Mucosa of stomach (tissue), 1 donor: ENCODE measurements at regions not wholly inside any gene's neighbourhood (a gene's known extent, or its start where the extent isn't known, plus 50 kb on each side); places are given as distances from the start of the nearest gene placed in this dataset.

Experiments
- H3K27me3 ChIP-seq: one replicate; pipeline ENCODE4 v1.7.0; 2013; ENCODE audit warnings: mild to moderate bottlenecking, low read length; ENCODE audit not compliant: control insufficient read depth, insufficient read depth
- H3K36me3 ChIP-seq: one replicate; pipeline ENCODE4 v1.7.0; 2013; ENCODE audit warnings: low read length; ENCODE audit not compliant: control insufficient read depth, insufficient read depth
- H3K4me1 ChIP-seq: one replicate; pipeline ENCODE4 v1.7.0; 2013; ENCODE audit warnings: mild to moderate bottlenecking, low read length; ENCODE audit not compliant: control insufficient read depth, insufficient read depth
- H3K4me3 ChIP-seq: one replicate; pipeline ENCODE4 v1.7.0; 2013; ENCODE audit warnings: low read length
- H3K9ac ChIP-seq: one replicate; pipeline ENCODE4 v1.7.0; 2013; ENCODE audit warnings: mild to moderate bottlenecking, low read length, moderate library complexity
- H3K9me3 ChIP-seq: one replicate; pipeline ENCODE4 v1.7.0; 2013; ENCODE audit warnings: mild to moderate bottlenecking, low read length, moderate library complexity; ENCODE audit not compliant: control insufficient read depth
- donor health status: Pancreatic carcinoma.

GRCh38 chr19:28963486-28964250 lies 249.3 kb downstream of the UQCRFS1 start:
- no peaks in the 10 kb centered on the region for H3K36me3 ChIP-seq
- no peak overlapping the region for H3K4me3 ChIP-seq
- H3K9ac ChIP-seq, result no peak overlapping the region
- no peaks in the 10 kb centered on the region for H3K9me3 ChIP-seq
- no peaks in the 10 kb centered on the region for H3K27me3 ChIP-seq
- H3K4me1 ChIP-seq, result no peaks in the 10 kb centered on the region

DNA sequence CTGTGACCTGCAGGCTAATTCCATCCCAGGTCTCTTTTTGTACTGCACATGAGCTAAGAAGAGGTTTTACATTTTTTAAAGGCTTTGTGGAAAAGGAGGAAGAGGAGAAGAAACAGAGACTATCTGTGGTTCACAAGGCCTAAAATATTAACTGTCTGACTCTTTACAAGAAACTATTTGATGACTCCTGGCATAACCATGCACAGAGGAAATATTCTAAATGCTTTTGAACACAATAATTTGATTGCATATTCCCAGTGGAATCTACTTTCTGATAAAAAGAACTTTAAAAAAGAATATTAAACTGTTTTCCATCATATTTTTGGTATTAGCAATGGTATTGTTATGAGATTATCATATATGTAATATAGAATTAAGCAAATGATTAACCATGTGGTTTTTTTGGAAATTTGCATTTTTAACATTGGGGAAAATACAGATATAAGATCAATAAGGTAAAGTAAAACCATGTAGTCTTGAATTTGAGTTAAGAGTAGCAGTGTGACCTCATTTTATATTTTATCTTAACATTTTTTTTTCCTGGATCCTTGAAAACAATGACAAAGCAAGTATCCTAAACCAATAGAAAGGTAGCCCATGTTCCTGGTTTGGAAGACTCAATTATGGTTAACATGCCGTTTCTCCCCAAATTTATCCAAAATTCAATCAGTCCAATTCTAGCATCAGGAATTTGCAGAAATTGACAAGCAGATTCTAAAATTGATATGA lies 251.0 kb downstream of the UQCRFS1 start:
- no peaks in the 10 kb centered on the region for H3K9me3 ChIP-seq

GRCh38 chr19:28960986-28961705 lies 251.8 kb downstream of the UQCRFS1 start:
- Histone ChIP-seq H3K4me1 (no peaks in the 10 kb centered on the region), H3K4me3 (no peak overlapping the region), H3K9me3 (no peaks in the 10 kb centered on the region), H3K9ac (no peak overlapping the region), H3K36me3 (no peaks in the 10 kb centered on the region), H3K27me3 (no peaks in the 10 kb centered on the region)

More for the DNA sequence above, 251.0 kb downstream of the UQCRFS1 start:
- H3K36me3 ChIP-seq, result no peaks in the 10 kb centered on the region
- no peaks in the 10 kb centered on the region for H3K27me3 ChIP-seq
- H3K4me3 ChIP-seq, result no peak overlapping the region
- H3K9ac ChIP-seq, result no peak overlapping the region
- no peaks in the 10 kb centered on the region for H3K4me1 ChIP-seq

GRCh38 chr19:28960586-28960985 lies 252.4 kb downstream of the UQCRFS1 start:
- H3K27me3 ChIP-seq, result no peaks in the 10 kb centered on the region
- H3K36me3 ChIP-seq, result no peaks in the 10 kb centered on the region
- no peak overlapping the region for H3K4me3 ChIP-seq
- H3K9ac ChIP-seq, result no peak overlapping the region
- H3K4me1 ChIP-seq, result no peaks in the 10 kb centered on the region
- H3K9me3 ChIP-seq, result no peaks in the 10 kb centered on the region

GRCh38 chr19:28956961-28957360 lies 256.0 kb downstream of the UQCRFS1 start:
- H3K9ac ChIP-seq, result no peak overlapping the region
- H3K4me1 ChIP-seq, result no peaks in the 10 kb centered on the region
- no peaks in the 10 kb centered on the region for H3K36me3 ChIP-seq
- H3K4me3 ChIP-seq, result no peak overlapping the region
- no peaks in the 10 kb centered on the region for H3K9me3 ChIP-seq
- H3K27me3 ChIP-seq, result no peaks in the 10 kb centered on the region

- no peaks in the 10 kb centered on the region for H3K36me3 ChIP-seq
- no peak overlapping the region for H3K9ac ChIP-seq
- no peaks in the 10 kb centered on the region for H3K4me1 ChIP-seq
- H3K4me3 ChIP-seq, result no peak overlapping the region
- no peaks in the 10 kb centered on the region for H3K9me3 ChIP-seq
- H3K27me3 ChIP-seq, result no peaks in the 10 kb centered on the region
Measured at GRCh38 chr19:28956421-28956820, 256.5 kb downstream of the UQCRFS1 start.

DNA sequence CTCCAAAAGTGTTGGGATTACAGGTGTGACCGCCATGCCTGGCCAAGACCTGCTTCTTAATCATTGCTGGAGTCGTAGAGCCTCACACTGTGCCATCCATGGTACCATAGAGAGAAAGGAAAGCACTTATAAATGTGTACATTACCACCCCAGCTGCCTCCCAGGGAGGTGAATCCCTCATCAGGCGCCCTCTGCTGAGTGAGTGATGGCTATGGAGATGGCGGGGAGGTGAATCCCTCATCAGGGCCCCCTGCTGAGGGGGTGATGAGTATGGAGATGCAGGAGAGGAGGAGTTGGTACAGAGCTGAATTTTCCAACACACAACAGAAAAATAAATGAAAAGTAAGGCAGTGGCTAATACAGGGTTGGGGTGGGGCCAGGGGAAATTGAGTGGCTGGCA lies 263.4 kb downstream of the UQCRFS1 start:
- Histone ChIP-seq H3K9me3 (no peaks in the 10 kb centered on the region), H3K4me1 (no peaks in the 10 kb centered on the region), H3K4me3 (no peak overlapping the region), H3K36me3 (no peaks in the 10 kb centered on the region), H3K27me3 (no peaks in the 10 kb centered on the region), H3K9ac (no peak overlapping the region)

DNA sequence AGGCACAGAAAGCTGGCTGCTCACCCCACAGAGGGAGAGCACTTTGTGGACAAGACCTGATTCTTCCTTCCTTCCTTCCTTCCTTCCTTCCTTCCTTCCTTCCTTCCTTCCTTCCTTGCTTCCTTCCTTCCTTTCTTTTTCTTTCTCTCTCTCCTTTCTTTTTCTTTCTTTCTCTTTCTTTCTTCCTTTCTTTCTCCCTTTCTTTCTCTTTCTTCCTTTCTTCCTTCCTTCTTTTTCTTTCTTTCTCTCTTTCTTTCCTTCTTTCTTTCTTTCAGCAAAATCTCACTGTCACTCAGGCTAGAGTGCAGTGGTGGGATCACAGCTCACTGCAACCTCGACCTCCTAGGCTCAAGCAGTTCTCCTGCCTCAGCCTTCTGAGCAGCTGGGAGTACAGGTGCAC lies 263.9 kb downstream of the UQCRFS1 start:
- no peak overlapping the region for H3K4me3 ChIP-seq
- no peaks in the 10 kb centered on the region for H3K9me3 ChIP-seq
- H3K4me1 ChIP-seq, result no peaks in the 10 kb centered on the region
- no peak overlapping the region for H3K9ac ChIP-seq
- no peaks in the 10 kb centered on the region for H3K27me3 ChIP-seq
- H3K36me3 ChIP-seq, result no peaks in the 10 kb centered on the region

GRCh38 chr19:28948566-28948965 lies 264.4 kb downstream of the UQCRFS1 start:
- Histone ChIP-seq H3K4me3 (no peak overlapping the region), H3K9me3 (no peaks in the 10 kb centered on the region), H3K36me3 (no peaks in the 10 kb centered on the region), H3K9ac (no peak overlapping the region), H3K4me1 (no peaks in the 10 kb centered on the region), H3K27me3 (no peaks in the 10 kb centered on the region)

DNA sequence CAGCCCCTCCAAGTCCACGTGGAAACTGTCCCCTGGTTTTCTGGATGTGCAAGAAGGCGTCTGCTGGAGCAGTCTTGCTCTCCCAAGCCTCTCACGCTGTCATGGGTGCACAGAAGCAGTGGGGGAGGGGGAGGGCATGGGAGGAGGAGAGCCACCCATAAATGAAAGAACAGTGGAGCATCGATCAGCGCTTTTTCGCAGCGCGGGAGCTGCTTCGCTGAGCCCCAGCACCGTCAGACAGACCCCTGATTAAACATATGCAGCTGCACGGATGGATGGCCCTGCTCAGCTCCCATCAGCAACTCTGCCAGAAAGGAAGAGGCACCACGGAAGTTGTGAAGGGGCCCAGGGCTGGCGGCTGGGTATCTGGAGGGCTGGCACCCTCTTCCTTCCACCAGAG lies 264.9 kb downstream of the UQCRFS1 start:
- H3K4me1 ChIP-seq, result no peaks in the 10 kb centered on the region
- no peak overlapping the region for H3K9ac ChIP-seq
- H3K4me3 ChIP-seq, result no peak overlapping the region
- H3K36me3 ChIP-seq, result no peaks in the 10 kb centered on the region
- H3K9me3 ChIP-seq, result no peaks in the 10 kb centered on the region
- H3K27me3 ChIP-seq, result no peaks in the 10 kb centered on the region

DNA sequence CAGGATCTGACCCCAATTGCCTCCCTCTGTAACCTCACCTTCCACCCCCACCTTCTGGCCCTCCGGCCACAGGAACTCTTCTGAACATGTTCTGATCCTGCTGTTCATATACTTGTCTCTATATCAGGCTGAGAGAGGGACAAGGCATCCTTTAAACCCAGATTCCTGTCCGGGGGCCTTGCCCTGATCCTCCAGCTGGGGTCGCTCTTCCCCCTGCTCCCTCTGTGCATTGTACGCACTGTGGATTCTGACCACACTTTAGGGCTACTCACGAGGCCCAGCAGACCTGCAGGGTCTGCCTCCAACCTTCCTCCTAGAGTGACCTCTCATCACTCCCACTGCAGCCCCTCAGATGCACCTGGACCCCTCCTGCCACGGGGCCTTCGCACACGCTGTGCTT lies 269.3 kb downstream of the UQCRFS1 start:
- Histone ChIP-seq H3K9ac (no peak overlapping the region), H3K9me3 (no peaks in the 10 kb centered on the region), H3K4me3 (no peak overlapping the region), H3K27me3 (no peaks in the 10 kb centered on the region), H3K36me3 (no peaks in the 10 kb centered on the region), H3K4me1 (no peaks in the 10 kb centered on the region)

DNA sequence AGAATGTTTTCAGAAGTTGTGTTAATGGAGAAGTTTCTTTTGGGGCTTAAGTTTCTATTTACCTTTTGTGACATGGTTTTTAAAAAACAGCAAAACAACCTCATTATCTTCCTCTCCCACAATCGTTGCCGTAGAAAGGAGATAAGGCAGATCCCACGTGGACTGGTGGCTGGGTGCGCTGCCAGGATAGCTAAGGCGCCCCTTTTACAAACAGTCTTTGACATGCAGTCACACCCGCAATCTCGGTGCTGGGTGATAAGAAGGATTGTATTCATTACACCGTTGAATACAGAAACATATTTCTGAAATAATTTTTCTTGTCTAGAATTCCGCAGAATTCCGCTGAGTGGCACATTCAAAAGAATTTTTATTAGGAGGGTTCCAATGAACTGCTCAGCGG lies 271.1 kb downstream of the UQCRFS1 start:
- Histone ChIP-seq H3K4me3 (no peak overlapping the region), H3K4me1 (no peaks in the 10 kb centered on the region), H3K27me3 (no peaks in the 10 kb centered on the region), H3K36me3 (no peaks in the 10 kb centered on the region), H3K9ac (no peak overlapping the region), H3K9me3 (no peaks in the 10 kb centered on the region)
